ENCODE measurements at regions not wholly inside any gene's neighbourhood (a gene's known extent, or its start where the extent isn't known, plus 50 kb on each side); places are given as distances from the start of the nearest gene placed in this dataset.

DNA sequence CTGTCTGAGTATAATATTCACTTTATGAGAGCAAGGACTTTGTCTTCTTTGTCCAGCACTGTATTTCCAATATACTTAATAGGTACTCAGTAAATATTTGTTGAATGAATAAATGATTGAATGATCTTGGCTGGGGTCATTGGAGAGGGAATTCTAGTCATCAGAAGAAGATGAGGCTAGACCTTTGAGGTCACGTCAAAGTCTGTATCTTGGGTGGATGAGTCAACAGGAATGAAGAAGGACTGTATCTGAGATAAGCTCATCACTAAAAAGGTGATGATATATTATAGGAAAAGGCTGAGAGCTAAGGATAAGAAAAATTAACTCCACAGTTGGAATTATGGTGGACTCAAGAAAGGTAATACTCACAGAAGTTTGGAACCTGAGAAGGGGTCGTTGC is 125.1 kb upstream of the MAGI3 start:
- DNase-seq (ENCODE audit: low spot score): no peak

DNA sequence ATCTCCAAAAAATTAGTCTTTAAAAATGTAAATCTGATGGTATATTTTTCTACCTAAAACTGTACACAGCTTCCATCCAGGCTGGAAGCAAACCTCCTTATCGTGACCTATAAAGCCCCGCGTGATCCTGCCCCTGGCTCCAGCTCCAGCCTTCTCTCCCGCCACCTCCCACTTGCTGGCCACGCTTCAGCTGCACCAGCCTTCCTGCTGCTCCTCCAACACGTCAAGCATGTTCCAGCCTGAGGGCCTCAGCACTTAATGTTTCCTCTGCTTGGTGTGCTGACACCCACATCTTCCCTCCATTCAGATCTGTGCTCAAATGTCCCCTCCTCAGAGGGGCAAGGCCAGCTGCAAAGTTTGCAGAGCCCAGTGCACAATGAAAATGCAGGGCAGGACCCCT is 123.5 kb upstream of the MAGI3 start:
- DNase-seq (ENCODE audit: low spot score): no peak

GRCh38 chr1:113269168-113269963 is 120.9 kb upstream of the MAGI3 start:
- no peak for DNase-seq (ENCODE audit: low spot score)

- DNase-seq (ENCODE audit: low spot score): no peak
These were observed 119.3 kb upstream of the MAGI3 start for GRCh38 chr1:113271039-113271438.

- no peak for DNase-seq (ENCODE audit: low spot score)
These were observed 115.2 kb upstream of the MAGI3 start for GRCh38 chr1:113275083-113275482.

GRCh38 chr1:113275691-113276090 is 114.6 kb upstream of the MAGI3 start:
- no peak for DNase-seq (ENCODE audit: low spot score)

- DNase-seq (ENCODE audit: low spot score): no peak
These were observed 113.8 kb upstream of the MAGI3 start for GRCh38 chr1:113276507-113276906.

- DNase-seq (ENCODE audit: low spot score): no peak
These were observed 111.9 kb upstream of the MAGI3 start for GRCh38 chr1:113278371-113278770.

- no peak for DNase-seq (ENCODE audit: low spot score)
These were observed 111.5 kb upstream of the MAGI3 start for GRCh38 chr1:113278777-113279176.

DNA sequence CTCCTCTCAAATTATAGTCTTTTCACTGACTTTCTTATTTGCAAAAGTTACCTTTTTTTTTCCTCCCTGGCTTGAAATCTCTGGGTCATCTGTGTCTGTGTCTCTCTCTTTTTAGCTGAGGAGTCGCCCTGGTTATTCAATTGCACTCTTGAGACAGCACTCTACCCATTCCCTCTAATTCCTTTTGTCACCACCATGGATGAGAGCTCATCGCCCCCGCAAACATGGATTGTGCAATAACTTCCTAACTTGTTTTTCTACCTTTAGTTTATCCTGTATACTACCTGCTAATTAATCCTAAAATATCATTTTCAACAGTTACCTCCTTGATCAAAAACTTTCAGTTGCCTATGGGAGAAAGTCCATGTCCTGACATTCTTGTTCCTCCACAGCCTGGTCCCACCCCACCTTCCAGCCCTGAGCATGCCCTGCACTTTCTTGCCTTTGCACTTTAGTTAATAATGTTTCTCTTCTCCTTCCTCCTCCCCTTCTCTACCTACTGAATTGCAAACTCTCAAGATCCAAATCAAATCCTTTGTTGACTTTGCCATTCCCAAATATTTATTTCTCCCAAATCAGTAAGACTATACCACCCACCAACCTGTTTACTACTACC is 110.4 kb upstream of the MAGI3 start:
- DNase-seq (ENCODE audit: low spot score): no peak

GRCh38 chr1:113280581-113280980 is 109.7 kb upstream of the MAGI3 start:
- no peak for DNase-seq (ENCODE audit: low spot score)

DNA sequence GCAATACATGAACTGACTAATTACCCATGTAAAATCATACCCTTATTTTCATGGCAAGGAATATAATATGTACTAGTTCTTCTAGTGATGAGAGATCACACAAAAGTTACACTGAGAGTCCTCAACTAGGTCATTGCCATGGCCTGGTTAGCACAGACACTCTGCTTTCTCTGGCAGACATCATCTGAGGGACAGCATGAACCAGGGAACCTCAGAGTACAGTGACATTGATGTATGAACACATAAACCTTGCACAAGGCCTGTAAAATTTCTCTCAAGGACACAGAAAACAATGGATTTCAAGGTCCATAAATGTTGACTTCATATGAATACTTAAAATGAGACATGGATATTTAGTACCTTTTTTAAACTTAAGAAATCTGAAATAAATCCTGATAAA is 108.8 kb upstream of the MAGI3 start:
- DNase-seq (ENCODE audit: low spot score): no peak

- no peak for DNase-seq (ENCODE audit: low spot score)
These were observed 108.1 kb upstream of the MAGI3 start for GRCh38 chr1:113282008-113282892.

GRCh38 chr1:113282893-113283285 is 107.4 kb upstream of the MAGI3 start:
- no peak for DNase-seq (ENCODE audit: low spot score)

DNA sequence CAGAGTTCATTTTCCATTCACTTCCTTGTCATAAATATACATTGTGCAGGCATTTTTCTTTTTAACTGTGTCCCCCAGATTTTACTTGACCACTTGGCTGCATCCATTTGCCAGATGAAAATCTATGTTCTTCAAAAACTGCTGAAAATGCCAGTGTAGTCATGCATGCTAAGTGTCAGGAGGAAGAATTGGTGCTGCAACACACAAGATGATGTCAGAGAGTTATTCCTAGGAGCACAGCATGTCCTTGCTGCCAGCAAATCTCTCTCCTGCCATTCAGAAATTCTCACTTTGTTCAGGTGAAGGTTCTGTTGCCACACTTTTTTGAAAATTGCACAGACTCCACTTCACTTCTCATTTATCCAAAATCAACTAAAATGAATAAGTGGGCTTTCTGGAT is 106.4 kb upstream of the MAGI3 start:
- DNase-seq (ENCODE audit: low spot score): no peak

- DNase-seq (ENCODE audit: low spot score): no peak
These were observed 104.2 kb upstream of the MAGI3 start for GRCh38 chr1:113286156-113286555.

DNA sequence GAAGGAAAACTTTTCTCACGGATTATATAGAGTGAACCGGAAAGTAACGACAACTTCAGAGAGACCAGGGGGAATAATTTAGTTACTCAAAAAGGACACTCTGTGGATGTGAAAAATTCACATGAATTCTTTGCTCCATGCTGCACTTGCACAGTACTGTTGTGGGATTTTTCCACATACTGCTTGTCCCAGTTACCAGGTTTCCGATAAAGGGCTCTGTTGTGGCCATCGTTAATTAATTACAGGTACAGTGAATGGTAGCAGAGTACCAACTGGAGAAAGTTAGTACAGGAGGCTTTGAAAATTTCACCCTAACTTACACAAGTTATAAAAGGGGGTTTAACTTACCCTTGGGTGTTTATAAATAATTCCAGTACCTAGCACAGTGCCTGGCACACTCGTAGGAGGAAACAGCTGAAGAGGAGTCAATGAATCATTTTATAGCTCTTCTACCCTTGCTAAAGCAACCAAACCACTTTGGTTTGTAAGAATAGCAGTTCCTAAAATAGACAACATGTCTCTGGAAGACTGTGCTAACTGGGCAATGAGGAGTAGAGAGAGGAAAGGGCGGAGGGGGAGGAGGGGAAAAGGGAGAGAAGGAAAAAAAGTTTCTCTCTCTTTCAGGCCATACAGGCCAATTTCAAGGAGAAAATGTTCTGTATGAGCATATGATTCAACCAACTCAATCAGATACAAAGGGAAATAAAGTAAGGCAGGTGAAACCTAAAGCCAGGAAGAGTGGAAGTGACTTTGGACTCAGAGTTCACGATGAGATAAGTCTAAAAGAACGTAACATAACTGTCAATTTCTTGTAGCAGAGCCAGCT is 98.3 kb upstream of the MAGI3 start:
- DNase-seq (ENCODE audit: low spot score): no peak

DNA sequence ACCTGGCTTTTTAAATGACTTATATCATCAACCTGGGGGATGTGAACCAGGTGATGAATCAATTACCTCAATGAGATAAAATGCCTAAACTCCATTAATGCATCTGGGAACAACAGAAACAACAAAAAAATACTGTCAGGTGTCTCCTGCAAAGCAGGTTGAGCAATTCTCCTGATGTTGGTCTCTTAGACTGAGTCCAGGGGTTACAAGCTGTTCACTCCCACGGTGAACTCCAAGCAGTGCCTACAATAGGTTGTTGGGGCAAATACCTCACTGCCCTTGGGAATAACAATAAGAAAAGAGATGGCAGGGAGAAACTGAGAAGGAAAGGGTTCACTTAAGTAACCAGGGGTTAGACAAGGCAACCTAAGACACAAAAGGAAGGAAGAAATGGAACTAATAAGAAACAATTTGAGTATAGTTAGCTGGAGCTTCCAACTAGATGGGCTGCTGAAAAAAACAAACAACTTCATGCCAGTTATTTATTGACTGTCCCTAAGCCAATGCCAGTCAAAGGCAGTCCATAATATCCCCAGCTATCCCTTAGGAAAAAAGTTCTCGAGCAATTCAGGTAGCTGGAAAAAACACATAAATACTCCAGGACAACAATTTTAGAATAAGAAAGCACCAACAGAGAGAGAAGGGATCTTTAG is 97.6 kb upstream of the MAGI3 start:
- no peak for DNase-seq (ENCODE audit: low spot score)

GRCh38 chr1:113293256-113293626 is 97.1 kb upstream of the MAGI3 start:
- DNase-seq (ENCODE audit: low spot score): no peak

DNA sequence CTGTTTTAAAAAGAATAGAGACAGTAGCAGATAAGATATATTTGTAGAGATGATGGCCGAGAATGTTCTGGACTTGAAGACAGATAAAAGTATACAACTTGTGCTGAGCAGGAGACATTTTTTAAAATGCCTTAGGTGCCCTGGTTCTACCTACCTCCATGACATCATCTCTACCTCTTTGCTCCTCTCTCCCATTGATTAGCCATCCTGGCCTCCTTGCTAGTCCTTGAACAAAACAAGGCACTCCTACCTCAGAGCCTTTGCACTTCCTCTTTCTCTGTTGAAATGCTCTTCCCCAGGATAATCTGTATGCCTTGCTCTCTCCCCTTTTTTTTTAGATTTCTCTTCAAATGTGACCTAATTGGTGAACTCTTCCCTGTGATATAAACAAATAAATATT is 92.6 kb upstream of the MAGI3 start:
- DNase-seq (ENCODE audit: low spot score): no peak

DNA sequence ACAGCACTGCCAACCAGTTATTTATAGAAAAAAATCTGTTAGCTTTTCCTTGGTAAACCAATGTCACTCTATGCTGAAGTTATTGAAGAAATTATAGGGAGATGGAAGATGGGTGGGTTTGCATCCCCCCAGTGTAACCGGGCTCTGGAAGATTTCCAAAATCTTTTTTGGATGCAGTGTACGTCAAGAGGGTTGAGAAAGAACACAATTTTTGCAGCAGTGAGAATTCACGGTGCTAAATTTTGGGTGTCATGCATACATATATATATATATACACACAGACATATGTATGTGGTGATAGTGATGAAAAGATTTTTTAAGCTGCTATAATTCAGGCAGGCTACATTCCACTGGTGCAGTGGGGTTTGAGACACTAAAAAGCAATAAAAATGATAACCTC is 91.4 kb upstream of the MAGI3 start:
- no peak for DNase-seq (ENCODE audit: low spot score)

DNA sequence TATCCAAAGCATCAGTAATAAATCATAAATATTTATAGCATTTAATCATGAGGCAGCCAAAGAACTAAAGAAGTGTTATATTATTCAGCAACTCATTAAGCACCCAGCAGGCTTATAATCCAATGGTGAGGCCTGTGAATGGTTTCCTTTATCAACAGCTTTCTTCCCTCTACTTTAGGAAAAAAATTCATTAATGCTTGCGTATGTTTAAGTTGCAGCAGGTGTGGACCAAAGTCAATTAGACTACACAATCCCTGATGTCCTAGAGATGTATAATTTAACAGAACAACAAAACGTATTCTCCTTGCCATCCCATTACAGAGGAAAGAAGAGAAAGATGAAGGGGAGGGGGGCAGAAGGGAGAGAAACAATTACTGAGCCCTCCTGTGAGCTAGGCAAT is 87.7 kb upstream of the MAGI3 start:
- DNase-seq (ENCODE audit: low spot score): no peak
